Stimulated activated CD8-positive, alpha-beta memory T cell treated with anti-CD3 and anti-CD28 coated beads, Interleukin-2, amount 100 ng/mL, for 1 hour (primary cell): ENCODE measurements at regions not wholly inside any gene's neighbourhood (a gene's known extent, or its start where the extent isn't known, plus 50 kb on each side); places are given as distances from the start of the nearest gene placed in this dataset.

ENCODE experiments used
- DNase-seq, 2 donors: peaks; one replicate each; pipeline ENCODE4 v3.0.0-alpha.2; 2020; ENCODE audit warnings: low read depth in 2 of 2

- no peak for DNase-seq
Measured at GRCh38 chr19:31784671-31785101, 435.4 kb upstream of the TSHZ3 start.

GRCh38 chr19:31801611-31802010 lies 452.4 kb upstream of the TSHZ3 start:
- no peak for DNase-seq

- no peak for DNase-seq
Measured at GRCh38 chr19:31803835-31804446, 454.7 kb upstream of the TSHZ3 start.

GRCh38 chr19:31804668-31805067 lies 455.4 kb upstream of the TSHZ3 start:
- DNase-seq = no peak

GRCh38 chr19:31810536-31811109 lies 461.4 kb upstream of the TSHZ3 start:
- DNase-seq = no peak

GRCh38 chr19:31817971-31818797 lies 468.9 kb upstream of the TSHZ3 start:
- DNase-seq = no peak

GRCh38 chr19:31818798-31819105 lies 469.5 kb upstream of the TSHZ3 start:
- DNase-seq = no peak

- DNase-seq = no peak
Measured at GRCh38 chr19:31819837-31820236, 470.6 kb upstream of the TSHZ3 start.

- DNase-seq = no peak
Measured at GRCh38 chr19:31821346-31821745, 472.1 kb upstream of the TSHZ3 start.

- no peak for DNase-seq
Measured at GRCh38 chr19:31825134-31826094, 476.2 kb upstream of the TSHZ3 start.

GRCh38 chr19:31826325-31826724 lies 477.1 kb upstream of the TSHZ3 start:
- DNase-seq = no peak

- no peak for DNase-seq
Measured at GRCh38 chr19:31831421-31832175, 482.4 kb upstream of the TSHZ3 start.

GRCh38 chr19:31832176-31832548 lies 482.9 kb upstream of the TSHZ3 start:
- no peak for DNase-seq

- no peak for DNase-seq
Measured at GRCh38 chr19:31834070-31834469, 484.8 kb upstream of the TSHZ3 start.

- no peak for DNase-seq
Measured at GRCh38 chr19:31838163-31838815, 489.1 kb upstream of the TSHZ3 start.

- no peak for DNase-seq
Measured at GRCh38 chr19:31840371-31840770, 491.1 kb upstream of the TSHZ3 start.

GRCh38 chr19:31841755-31842154 lies 492.5 kb upstream of the TSHZ3 start:
- DNase-seq = no peak

GRCh38 chr19:31863122-31863521 lies 482.3 kb upstream of the ZNF507 start:
- no peak for DNase-seq

- no peak for DNase-seq
Measured at GRCh38 chr19:31874313-31874712, 471.1 kb upstream of the ZNF507 start.

- no peak for DNase-seq
Measured at GRCh38 chr19:31875591-31875990, 469.8 kb upstream of the ZNF507 start.

- no peak for DNase-seq
Measured at GRCh38 chr19:31880283-31880682, 465.1 kb upstream of the ZNF507 start.
